Smooth muscle cell (in vitro differentiated cells): ENCODE measurements at regions not wholly inside any gene's neighbourhood (a gene's known extent, or its start where the extent isn't known, plus 50 kb on each side); places are given as distances from the start of the nearest gene placed in this dataset.

Source experiments
- DNase-seq: peaks from one replicate; lab custom pipeline; 2025; ENCODE audit not compliant: unreplicated experiment; lab: John Stamatoyannopoulos, UW
- H2AFZ ChIP-seq: fragments of 200-600 bp; sonication (generic); 2 replicates; pipeline ENCODE4 v1.6.0; 2016; ENCODE audit warnings: antibody characterized with exemption, low read depth, mild to moderate bottlenecking
- H3F3A ChIP-seq: fragments of 200-600 bp; sonication (generic); 2 replicates; pipeline ENCODE4 v1.6.0; 2017; ENCODE audit warnings: antibody characterized with exemption, low read depth
- H3K27ac ChIP-seq: fragments of 200-600 bp; sonication (generic); 2 replicates; pipeline ENCODE4 v1.5.1; 2016; ENCODE audit warnings: low read depth, mild to moderate bottlenecking
- H3K27me3 ChIP-seq: fragments of 200-600 bp; sonication (generic); 2 replicates; pipeline ENCODE4 v1.6.1; 2016; ENCODE audit warnings: low read depth, mild to moderate bottlenecking
- H3K36me3 ChIP-seq: fragments of 200-600 bp; sonication (generic); 2 replicates; pipeline ENCODE4 v1.5.1; 2016; ENCODE audit warnings: low read depth
- H3K4me1 ChIP-seq: fragments of 200-600 bp; sonication (generic); 2 replicates; pipeline ENCODE4 v1.5.1; 2016; ENCODE audit warnings: low read depth
- H3K4me2 ChIP-seq: fragments of 200-600 bp; sonication (generic); 2 replicates; pipeline ENCODE4 v1.6.0; 2016; ENCODE audit warnings: mild to moderate bottlenecking
- H3K4me3 ChIP-seq: fragments of 200-600 bp; sonication (generic); 2 replicates; pipeline ENCODE4 v1.5.1; 2016; ENCODE audit warnings: mild to moderate bottlenecking
- H3K79me2 ChIP-seq: fragments of 200-600 bp; sonication (generic); 2 replicates; pipeline ENCODE4 v1.6.0; 2016; ENCODE audit warnings: low read depth, mild to moderate bottlenecking
- H3K9ac ChIP-seq: fragments of 200-600 bp; sonication (generic); 2 replicates; pipeline ENCODE4 v1.6.0; 2016; ENCODE audit warnings: low read depth
- H3K9me3 ChIP-seq: fragments of 200-600 bp; sonication (generic); replicated peaks from 2 replicates; pipeline ENCODE4 v1.5.1; 2016; ENCODE audit warnings: low read depth
- H4K20me1 ChIP-seq: fragments of 200-600 bp; sonication (generic); 2 replicates; pipeline ENCODE4 v1.6.0; 2016; ENCODE audit warnings: low read depth
- WGBS: methylation state at CpG from one replicate; pipeline ENCODE4 v1.1.7; 2016; ENCODE audit warnings: low lambda C conversion rate; 5-methylcytosine and 5-hydroxymethylcytosine counted together
- TF ChIP-seq, protein P1 (sequence below): fragments of 200-600 bp; sonication (generic); IDR thresholded peaks from 2 replicates; pipeline ENCODE4 v1.5.1; 2017; ENCODE audit warnings: borderline replicate concordance, mild to moderate bottlenecking, antibody characterized with exemption; ENCODE audit not compliant: insufficient read depth, poor library complexity, severe bottlenecking

DNA sequence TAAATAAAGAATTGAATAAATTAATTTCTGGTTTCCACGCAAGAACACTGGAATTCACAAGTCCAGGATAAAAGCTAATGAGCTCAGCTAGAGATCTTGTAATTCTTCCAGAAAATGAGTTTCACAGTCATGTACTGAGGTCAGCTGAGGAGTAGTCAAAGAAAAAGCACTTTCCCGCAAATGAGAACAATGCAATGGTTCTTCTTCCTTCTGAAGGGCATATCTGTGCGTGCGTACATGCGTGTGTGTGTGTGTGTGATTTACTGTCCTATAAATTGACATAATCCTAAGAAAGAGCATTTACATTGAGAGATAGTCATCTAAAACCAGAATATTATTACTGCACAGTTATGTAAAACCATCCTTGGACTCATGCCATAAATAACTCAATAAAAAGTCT, 968.9 kb upstream of the EYS start:
- no peak overlapping the region for H2AFZ ChIP-seq
- no peaks in the 10 kb centered on the region for H3K36me3 ChIP-seq
- no peak overlapping the region for H3K27ac ChIP-seq
- no peaks in the 10 kb centered on the region for H3K9me3 ChIP-seq
- H4K20me1 ChIP-seq: no peaks in the 10 kb centered on the region
- no peaks in the 10 kb centered on the region for H3K27me3 ChIP-seq
- no peak for DNase-seq
- no peaks in the 10 kb centered on the region for H3F3A ChIP-seq
- WGBS: 93% methylated on average over 5 of the region's 5 CpGs
- no peak overlapping the region for H3K9ac ChIP-seq
- H3K4me1 ChIP-seq: no peaks in the 10 kb centered on the region
- no peaks in the 10 kb centered on the region for H3K79me2 ChIP-seq
- no peak overlapping the region for H3K4me3 ChIP-seq
- no peak overlapping the region for H3K4me2 ChIP-seq
- TF ChIP-seq, protein P1, sequence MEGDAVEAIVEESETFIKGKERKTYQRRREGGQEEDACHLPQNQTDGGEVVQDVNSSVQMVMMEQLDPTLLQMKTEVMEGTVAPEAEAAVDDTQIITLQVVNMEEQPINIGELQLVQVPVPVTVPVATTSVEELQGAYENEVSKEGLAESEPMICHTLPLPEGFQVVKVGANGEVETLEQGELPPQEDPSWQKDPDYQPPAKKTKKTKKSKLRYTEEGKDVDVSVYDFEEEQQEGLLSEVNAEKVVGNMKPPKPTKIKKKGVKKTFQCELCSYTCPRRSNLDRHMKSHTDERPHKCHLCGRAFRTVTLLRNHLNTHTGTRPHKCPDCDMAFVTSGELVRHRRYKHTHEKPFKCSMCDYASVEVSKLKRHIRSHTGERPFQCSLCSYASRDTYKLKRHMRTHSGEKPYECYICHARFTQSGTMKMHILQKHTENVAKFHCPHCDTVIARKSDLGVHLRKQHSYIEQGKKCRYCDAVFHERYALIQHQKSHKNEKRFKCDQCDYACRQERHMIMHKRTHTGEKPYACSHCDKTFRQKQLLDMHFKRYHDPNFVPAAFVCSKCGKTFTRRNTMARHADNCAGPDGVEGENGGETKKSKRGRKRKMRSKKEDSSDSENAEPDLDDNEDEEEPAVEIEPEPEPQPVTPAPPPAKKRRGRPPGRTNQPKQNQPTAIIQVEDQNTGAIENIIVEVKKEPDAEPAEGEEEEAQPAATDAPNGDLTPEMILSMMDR: no peak

DNA sequence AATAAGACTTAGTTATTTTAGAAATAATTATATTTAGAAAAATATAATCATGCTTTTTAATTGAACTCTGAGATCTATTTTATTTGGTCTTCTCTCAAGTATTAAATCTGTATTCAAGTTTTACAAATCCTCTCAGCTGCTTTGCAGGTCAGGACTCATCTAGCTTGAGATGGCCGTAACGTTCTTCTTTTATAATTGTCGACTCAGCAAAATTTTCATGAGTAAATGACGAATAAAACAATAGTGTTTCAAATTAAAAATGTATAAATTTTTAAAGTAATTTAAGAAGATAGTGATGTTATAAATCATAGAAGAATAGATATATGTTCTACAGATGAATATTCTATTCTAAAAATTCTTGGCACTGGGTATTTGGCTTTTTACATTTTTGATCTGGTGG, 957.1 kb upstream of the EYS start:
- no peak overlapping the region for H3K27ac ChIP-seq
- H3K27me3 ChIP-seq: no peaks in the 10 kb centered on the region
- H3K9me3 ChIP-seq: no peaks in the 10 kb centered on the region
- no peaks in the 10 kb centered on the region for H3K79me2 ChIP-seq
- H3K36me3 ChIP-seq: no peaks in the 10 kb centered on the region
- H3K4me1 ChIP-seq: peaks cover 5% of the 10 kb centered on the region
- no peak for DNase-seq
- no peaks in the 10 kb centered on the region for H4K20me1 ChIP-seq
- H2AFZ ChIP-seq: no peak overlapping the region
- 94% methylated on average over 4 of the region's 4 CpGs for WGBS
- H3K4me2 ChIP-seq: no peak overlapping the region
- no peaks in the 10 kb centered on the region for H3F3A ChIP-seq
- no peak overlapping the region for H3K4me3 ChIP-seq
- H3K9ac ChIP-seq: no peak overlapping the region
- TF ChIP-seq, protein P1: no peak

DNA sequence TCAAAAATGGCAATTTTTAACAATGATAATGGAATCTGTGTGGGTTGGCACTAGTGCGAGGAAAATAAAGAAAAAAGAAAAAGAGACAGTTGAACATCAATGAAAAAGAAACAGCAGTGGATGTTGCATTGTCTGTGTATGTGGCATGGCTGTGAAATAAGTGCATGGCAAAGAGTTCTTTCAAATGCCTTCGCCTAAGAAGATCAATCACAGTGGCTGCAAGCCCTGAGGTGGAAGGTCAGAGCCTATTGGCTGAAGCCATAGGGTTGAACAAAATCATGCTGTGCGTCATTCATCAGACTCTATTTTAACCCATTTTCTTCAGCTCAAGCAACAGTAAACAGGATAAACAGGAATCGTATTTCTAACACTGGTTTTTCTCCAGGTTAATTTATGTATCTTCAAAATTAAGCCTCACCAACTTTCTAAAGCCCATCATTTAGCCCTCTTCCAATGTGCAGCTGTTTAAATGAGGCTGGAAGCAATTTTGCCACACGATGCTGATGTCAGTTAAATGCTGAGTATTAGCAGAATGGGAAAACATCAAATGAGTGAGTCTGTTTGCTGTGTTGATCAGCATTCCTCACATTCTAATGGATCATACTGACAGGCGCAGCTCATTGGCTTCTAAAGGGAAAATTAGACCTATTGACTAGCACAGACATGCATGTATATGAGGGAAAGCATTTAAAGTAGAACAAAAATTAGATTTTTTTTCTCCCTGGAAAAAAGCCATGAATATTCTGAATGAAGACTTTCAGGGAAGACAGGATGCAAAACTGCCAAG, 955.9 kb upstream of the EYS start:
- H3K4me3 ChIP-seq: no peak overlapping the region
- no peaks in the 10 kb centered on the region for H3K9me3 ChIP-seq
- H3K36me3 ChIP-seq: no peaks in the 10 kb centered on the region
- no peak overlapping the region for H3K4me2 ChIP-seq
- H3F3A ChIP-seq: no peaks in the 10 kb centered on the region
- no peaks in the 10 kb centered on the region for H4K20me1 ChIP-seq
- DNase-seq: no peak
- H2AFZ ChIP-seq: no peak overlapping the region
- H3K79me2 ChIP-seq: no peaks in the 10 kb centered on the region
- TF ChIP-seq, protein P1: no peak
- no peaks in the 10 kb centered on the region for H3K27me3 ChIP-seq
- H3K9ac ChIP-seq: no peak overlapping the region
- 57% methylated on average over 6 of the region's 6 CpGs for WGBS
- H3K27ac ChIP-seq: no peak overlapping the region
- H3K4me1 ChIP-seq: peaks cover 5% of the 10 kb centered on the region

DNA sequence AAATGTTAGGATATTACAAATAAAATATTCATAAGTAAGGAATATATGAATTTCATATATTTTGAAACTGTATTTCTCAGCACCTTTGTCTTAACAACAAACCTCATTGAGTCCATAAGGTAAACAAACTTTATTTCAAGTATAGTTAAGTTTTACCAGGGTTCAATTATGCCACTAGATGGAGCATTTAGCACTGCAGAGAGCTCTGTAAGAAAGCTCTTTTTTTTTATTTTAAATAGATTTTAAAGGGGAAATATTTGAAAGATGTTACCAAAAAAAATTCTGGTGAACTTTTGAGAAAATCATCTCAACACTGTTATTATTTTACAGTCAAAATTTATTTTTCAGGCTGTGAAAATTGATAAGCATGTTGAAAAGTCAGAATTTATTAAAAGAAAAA, 955.2 kb upstream of the EYS start:
- Histone ChIP-seq H3K9ac (no peak overlapping the region), H3K36me3 (no peaks in the 10 kb centered on the region), H3K4me3 (no peak overlapping the region), H2AFZ (no peak overlapping the region), H4K20me1 (no peaks in the 10 kb centered on the region), H3K27me3 (no peaks in the 10 kb centered on the region), H3K9me3 (no peaks in the 10 kb centered on the region), H3K27ac (no peak overlapping the region), H3K4me2 (no peak overlapping the region), H3K79me2 (no peaks in the 10 kb centered on the region), H3K4me1 (peaks cover 5% of the 10 kb centered on the region), H3F3A (no peaks in the 10 kb centered on the region)
- DNase-seq: no peak
- TF ChIP-seq, protein P1: peak; percentile 68
